PC-3 (cell line): ENCODE measurements at regions not wholly inside any gene's neighbourhood (a gene's known extent, or its start where the extent isn't known, plus 50 kb on each side); places are given as distances from the start of the nearest gene placed in this dataset.

Experiments used
- CTCF ChIP-seq: fragments of 300-600 bp; sonication (generic); conservative IDR thresholded peaks from 2 replicates; pipeline ENCODE4 v1.5.1; 2017; ENCODE audit warnings: antibody characterized with exemption, low read depth, mild to moderate bottlenecking, low read length
- EZH2 ChIP-seq: fragments of 300-600 bp; sonication (generic); IDR thresholded peaks from one replicate; pipeline ENCODE4 v1.6.1; 2017; ENCODE audit warnings: antibody characterized with exemption, mild to moderate bottlenecking, low read length; ENCODE audit not compliant: unreplicated experiment
- EZH2phosphoT487 ChIP-seq: fragments of 300-600 bp; sonication (generic); IDR thresholded peaks from 2 replicates; pipeline ENCODE4 v1.6.1; 2018; ENCODE audit warnings: mild to moderate bottlenecking, antibody characterized with exemption, low read length, borderline replicate concordance

- TF ChIP-seq CTCF = no peak
- TF ChIP-seq EZH2 = no peak
- TF ChIP-seq EZH2phosphoT487 = no peak
These were observed 167.5 kb downstream of the EBLN2 start for GRCh38 chr3:73228959-73229358.
